Activated CD8-positive, alpha-beta T cell treated with anti-CD3 and anti-CD28 coated beads for 36 hours (primary cell): ENCODE measurements at regions not wholly inside any gene's neighbourhood (a gene's known extent, or its start where the extent isn't known, plus 50 kb on each side); places are given as distances from the start of the nearest gene placed in this dataset.

Experiments used
- ATAC-seq: fragments of 200-7000 bp; cut with Tn5 transposase; one replicate; pipeline ENCODE4 v1.10.0; 2021; ENCODE audit warnings: mild to moderate bottlenecking, moderate library complexity
- CTCF ChIA-PET: fragments of 350-600 bp; sonication (Branson Sonifier 250); formaldehyde crosslinking; loops from one replicate; lab custom pipeline; 2021; ENCODE audit warnings: antibody characterized with exemption; lab: Charles Lee
- POLR2A ChIA-PET: fragments of 350-600 bp; sonication (Branson Sonifier 250); formaldehyde crosslinking; loops from one replicate; lab custom pipeline; 2021; ENCODE audit warnings: antibody characterized with exemption; lab: Charles Lee
- DNase-seq: peaks from one replicate; pipeline ENCODE4 v3.0.0-alpha.2; 2020
- H3K27ac Mint-ChIP-seq: one replicate; pipeline ENCODE4 v1.8.0; 2021; ENCODE audit warnings: mild to moderate bottlenecking, mixed read lengths
- H3K27me3 Mint-ChIP-seq: one replicate; pipeline ENCODE4 v1.8.0; 2021; ENCODE audit warnings: mixed read lengths
- H3K36me3 Mint-ChIP-seq: one replicate; pipeline ENCODE4 v1.8.0; 2021; ENCODE audit warnings: low read depth, mixed read lengths
- H3K4me1 Mint-ChIP-seq: one replicate; pipeline ENCODE4 v1.8.0; 2021; ENCODE audit warnings: low read depth, mixed read lengths
- H3K4me3 Mint-ChIP-seq: one replicate; pipeline ENCODE4 v1.8.0; 2021; ENCODE audit warnings: mild to moderate bottlenecking, moderate library complexity, mixed read lengths
- H3K9me3 Mint-ChIP-seq: one replicate; pipeline ENCODE4 v1.8.0; 2021; ENCODE audit warnings: mixed read lengths
- CTCF ChIP-seq: fragments of 200-600 bp; IDR thresholded peaks from one replicate; pipeline ENCODE4 v1.8.0; 2022; ENCODE audit warnings: antibody characterized with exemption, mild to moderate bottlenecking
- intact Hi-C: fragments of 100-400 bp; cut with micrococcal nuclease; formaldehyde crosslinking; loops from one replicate; pipeline ENCODE4 v1.10.0; 2022

DNA sequence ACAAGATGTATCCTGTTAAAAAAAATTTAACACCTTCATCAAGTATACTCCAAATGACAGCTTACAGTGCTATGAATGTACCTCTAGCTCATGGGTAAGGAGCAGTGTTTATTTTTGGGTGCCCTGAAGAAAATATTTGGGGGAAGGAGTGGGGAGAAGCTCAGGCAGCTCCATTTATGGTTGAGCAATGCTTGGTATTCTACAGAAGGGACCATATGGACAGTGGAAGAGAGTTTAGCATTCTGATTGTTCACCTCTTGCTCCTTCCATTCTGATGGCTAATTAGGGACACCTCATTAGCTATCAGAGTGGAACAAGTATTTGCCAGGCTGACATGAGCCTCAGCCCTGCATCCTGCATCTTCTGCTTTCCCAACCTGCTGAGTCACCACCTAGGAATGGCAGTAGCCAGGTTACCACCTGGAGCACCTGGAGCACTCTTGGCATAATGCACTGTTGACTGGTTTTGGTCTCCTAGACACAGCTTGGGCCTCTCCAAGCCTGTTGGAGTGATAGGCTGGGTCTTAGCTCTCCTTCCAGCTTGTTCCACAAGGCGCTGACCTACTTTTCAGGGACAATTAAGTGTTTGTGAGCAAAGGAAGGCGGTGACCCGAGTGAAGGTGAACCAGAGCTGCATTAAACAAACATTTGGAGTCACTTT, 62.0 kb upstream of the MACF1 start:
- ChIA-PET POLR2A (interaction anchor here (1.2 kb wide), 1 partner anchor 8 kb away, joined by 3 read pairs; no protein-coding TSS in a partner anchor), CTCF (interaction anchor here (0.6 to 1.8 kb wide), 4 partner anchors 12 to 44 kb away, joined by 3 to 4 read pairs (median 3); no protein-coding TSS in a partner anchor)
- no peaks in the 10 kb centered on the region for H3K9me3 Mint-ChIP-seq
- ATAC-seq = no peak
- H3K4me1 Mint-ChIP-seq = peaks cover 6% of the 10 kb centered on the region
- no peak overlapping the region for H3K27ac Mint-ChIP-seq
- H3K4me3 Mint-ChIP-seq = no peak overlapping the region
- no peak for TF ChIP-seq CTCF
- no peaks in the 10 kb centered on the region for H3K36me3 Mint-ChIP-seq
- intact Hi-C loops = no loop called here
- no peaks in the 10 kb centered on the region for H3K27me3 Mint-ChIP-seq
- no peak for DNase-seq

DNA sequence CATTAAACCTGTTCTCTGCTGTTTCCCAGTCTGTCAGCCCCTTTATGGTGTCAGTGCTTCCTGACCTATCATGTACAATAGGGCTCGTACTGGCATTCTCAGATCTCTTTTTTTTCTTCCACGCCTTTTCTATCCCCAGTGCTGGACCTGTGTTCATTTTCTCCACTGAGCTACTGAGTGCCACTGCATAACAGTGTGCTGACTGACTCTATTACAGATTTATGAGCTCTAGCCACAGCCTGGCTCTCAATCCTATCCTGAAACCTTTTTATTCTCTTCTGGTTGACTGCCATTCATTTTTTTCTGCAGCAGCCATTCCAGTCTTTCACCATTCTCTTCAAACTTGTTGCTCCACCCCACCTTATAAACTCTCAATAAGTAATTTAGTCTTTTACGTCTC, 59.6 kb upstream of the MACF1 start:
- ChIA-PET CTCF (no interaction called here), POLR2A (no interaction called here)
- no peak overlapping the region for H3K27ac Mint-ChIP-seq
- intact Hi-C loops = no loop called here
- no peak for DNase-seq
- H3K27me3 Mint-ChIP-seq = peaks cover 2% of the 10 kb centered on the region
- TF ChIP-seq CTCF = no peak
- H3K4me3 Mint-ChIP-seq = no peak overlapping the region
- peaks cover 6% of the 10 kb centered on the region for H3K4me1 Mint-ChIP-seq
- ATAC-seq = no peak
- H3K36me3 Mint-ChIP-seq = no peaks in the 10 kb centered on the region
- H3K9me3 Mint-ChIP-seq = no peaks in the 10 kb centered on the region

DNA sequence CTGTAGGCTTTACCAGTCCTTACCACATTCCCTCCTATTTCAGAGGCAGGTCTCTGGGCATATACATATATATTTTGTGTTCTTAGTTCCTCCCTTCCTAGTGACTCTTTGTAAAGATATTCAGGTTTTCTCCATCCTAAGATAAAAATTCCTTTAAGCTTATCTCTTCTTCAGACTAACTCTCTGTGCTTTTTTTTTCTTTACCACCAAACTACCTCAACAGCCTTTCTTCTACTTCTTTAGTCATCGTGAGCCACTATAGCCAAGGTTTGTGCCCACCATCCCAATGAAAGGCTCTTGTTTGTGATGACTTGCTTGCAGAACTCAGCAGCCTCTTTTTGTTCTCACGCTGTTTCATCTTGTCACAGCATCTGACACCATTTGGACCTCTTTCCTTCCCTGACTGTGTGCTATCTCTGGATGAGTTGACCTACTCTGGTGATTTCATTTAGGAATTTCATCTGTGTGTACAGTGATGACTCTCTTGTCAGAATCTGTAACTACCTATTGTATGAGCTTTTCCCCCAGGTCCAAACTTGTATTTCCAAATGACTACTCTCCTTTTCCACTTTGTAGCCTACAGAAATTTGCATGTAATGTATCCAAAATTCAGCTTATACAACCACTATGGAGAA, 59.0 kb upstream of the MACF1 start:
- Mint-ChIP-seq H3K27me3 (peaks cover 2% of the 10 kb centered on the region), H3K27ac (no peak overlapping the region), H3K4me1 (peaks cover 6% of the 10 kb centered on the region), H3K4me3 (no peak overlapping the region), H3K9me3 (no peaks in the 10 kb centered on the region), H3K36me3 (no peaks in the 10 kb centered on the region)
- DNase-seq (no peak), ATAC-seq (no peak)
- intact Hi-C loops = no loop called here
- POLR2A ChIA-PET = no interaction called here
- no peak for TF ChIP-seq CTCF
- CTCF ChIA-PET = interaction anchor here (0.7 to 0.8 kb wide), 2 partner anchors 17 to 41 kb away, joined by 3 to 4 read pairs; no protein-coding TSS in a partner anchor

DNA sequence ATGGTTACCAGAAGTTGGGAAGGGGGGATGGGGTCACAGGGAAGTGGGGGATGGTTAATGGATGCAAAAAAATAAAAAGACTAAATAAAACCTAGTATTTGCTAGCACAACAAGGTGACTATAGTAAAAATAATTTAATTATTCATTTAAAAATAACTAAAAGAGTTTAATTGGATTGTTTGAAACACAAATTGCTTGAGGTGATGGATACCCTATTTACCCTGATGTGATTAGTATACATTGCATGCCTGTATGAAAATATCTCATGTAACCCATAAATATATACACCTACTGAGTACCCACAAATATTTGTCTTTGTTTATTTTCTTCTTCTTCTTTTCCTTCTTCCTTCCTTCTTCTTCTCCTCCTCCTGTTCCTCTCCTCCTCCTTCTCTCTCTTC, 57.8 kb upstream of the MACF1 start:
- no peak for ATAC-seq
- TF ChIP-seq CTCF = no peak

More for the DNA sequence above, 57.8 kb upstream of the MACF1 start:
- Mint-ChIP-seq H3K4me1 (peaks cover 6% of the 10 kb centered on the region), H3K27me3 (peaks cover 2% of the 10 kb centered on the region), H3K27ac (no peak overlapping the region), H3K4me3 (no peak overlapping the region), H3K36me3 (no peaks in the 10 kb centered on the region), H3K9me3 (no peaks in the 10 kb centered on the region)
- no peak for DNase-seq
- ChIA-PET POLR2A (no interaction called here), CTCF (no interaction called here)
- intact Hi-C loops = no loop called here
